ENCODE measurements at regions not wholly inside any gene's neighbourhood (a gene's known extent, or its start where the extent isn't known, plus 50 kb on each side); places are given as distances from the start of the nearest gene placed in this dataset.
"Not testable (repeated sequence)": the region's sequence is repeated elsewhere in the genome, so short reads cannot be mapped to it uniquely, and the experiment has no call there.

DNA sequence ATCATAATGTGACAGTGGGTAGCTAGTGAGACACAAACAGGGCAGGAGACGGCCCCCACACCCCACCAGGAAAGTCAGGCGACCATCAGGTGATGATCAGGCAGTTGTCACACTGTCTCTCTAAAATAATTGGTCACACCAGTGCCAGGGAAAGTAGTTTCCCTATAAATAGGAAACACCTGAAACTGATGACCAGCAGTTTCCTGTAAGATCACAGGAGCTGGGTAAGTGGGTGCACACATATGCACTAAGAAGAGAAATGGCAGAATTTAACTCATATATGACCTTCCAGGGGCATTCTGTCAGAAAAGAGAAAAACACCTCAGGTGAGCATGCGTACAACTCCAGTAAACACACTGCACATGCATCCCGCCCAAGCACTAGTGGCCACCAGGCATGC is 620.5 kb upstream of the GHITM start:
- Histone ChIP-seq H3K36me3 (no peaks in the 10 kb centered on the region), H3K9me3 (no peaks in the 10 kb centered on the region), H3K27ac (no peak overlapping the region), H3K4me1 (replicated peaks) (no peaks in the 10 kb centered on the region), H3K27me3 (replicated peaks; ENCODE audit: insufficient read depth) (no peaks in the 10 kb centered on the region), H3K4me3 (no peak overlapping the region)
- intact Hi-C loops (cut with DNase I): no loop called here
- TF ChIP-seq POLR2AphosphoS5 (IDR thresholded peaks at IDR 0.05): no peak
- no peak for TF ChIP-seq POLR2A (IDR thresholded peaks at IDR 0.05)
- TF ChIP-seq, protein P1, sequence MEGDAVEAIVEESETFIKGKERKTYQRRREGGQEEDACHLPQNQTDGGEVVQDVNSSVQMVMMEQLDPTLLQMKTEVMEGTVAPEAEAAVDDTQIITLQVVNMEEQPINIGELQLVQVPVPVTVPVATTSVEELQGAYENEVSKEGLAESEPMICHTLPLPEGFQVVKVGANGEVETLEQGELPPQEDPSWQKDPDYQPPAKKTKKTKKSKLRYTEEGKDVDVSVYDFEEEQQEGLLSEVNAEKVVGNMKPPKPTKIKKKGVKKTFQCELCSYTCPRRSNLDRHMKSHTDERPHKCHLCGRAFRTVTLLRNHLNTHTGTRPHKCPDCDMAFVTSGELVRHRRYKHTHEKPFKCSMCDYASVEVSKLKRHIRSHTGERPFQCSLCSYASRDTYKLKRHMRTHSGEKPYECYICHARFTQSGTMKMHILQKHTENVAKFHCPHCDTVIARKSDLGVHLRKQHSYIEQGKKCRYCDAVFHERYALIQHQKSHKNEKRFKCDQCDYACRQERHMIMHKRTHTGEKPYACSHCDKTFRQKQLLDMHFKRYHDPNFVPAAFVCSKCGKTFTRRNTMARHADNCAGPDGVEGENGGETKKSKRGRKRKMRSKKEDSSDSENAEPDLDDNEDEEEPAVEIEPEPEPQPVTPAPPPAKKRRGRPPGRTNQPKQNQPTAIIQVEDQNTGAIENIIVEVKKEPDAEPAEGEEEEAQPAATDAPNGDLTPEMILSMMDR (IDR thresholded peaks at IDR 0.05): no peak
- no peak for DNase-seq (ENCODE audit: low spot score)
- 94% methylated on average over 4 of the region's 4 CpGs for WGBS

DNA sequence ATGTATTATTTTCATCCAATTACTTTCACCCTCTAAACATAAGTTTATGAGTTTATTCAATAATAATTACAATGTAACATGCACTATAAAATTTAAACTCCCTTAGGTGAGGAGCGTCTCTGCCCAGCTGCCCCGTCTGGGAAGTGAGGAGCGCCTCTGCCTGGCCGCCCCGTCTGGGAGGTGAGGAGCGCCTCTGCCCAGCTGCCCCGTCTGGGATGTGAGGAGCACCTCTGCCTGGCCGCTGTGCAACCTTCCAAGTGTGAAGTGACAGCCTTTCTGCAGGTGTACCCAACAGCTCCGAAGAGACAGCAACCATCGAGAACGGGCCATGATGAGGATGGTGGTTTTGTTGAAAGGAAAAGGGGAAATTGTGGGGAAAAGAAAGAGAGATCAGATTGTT is 618.9 kb upstream of the GHITM start:
- H3K27me3 ChIP-seq (replicated peaks; ENCODE audit: insufficient read depth); H3K36me3 ChIP-seq; DNase-seq (ENCODE audit: low spot score); intact Hi-C loops (cut with DNase I); H3K9me3 ChIP-seq; H3K27ac ChIP-seq; H3K4me1 ChIP-seq (replicated peaks); H3K4me3 ChIP-seq: not testable (repeated sequence)
- 96% methylated on average over 11 of the region's 11 CpGs for WGBS

DNA sequence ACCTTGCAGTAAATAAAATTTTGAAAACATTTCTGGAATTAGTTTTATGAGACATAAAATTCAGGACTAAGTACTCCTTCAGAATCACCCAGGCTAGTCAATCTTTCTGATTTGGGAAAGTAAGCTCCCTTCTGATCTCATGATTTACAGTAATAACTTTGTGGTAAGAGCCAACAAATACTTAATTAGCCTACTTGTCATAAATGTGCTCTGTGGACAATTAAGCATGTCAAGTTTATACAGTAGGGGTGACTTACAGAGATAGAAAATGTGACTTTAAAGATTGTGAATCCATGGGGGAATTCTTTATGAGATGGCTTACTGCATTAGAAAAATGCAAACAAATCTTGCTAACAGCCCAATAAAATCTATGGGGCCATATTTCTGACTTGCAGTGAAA is 616.9 kb upstream of the GHITM start:
- no peak for DNase-seq (ENCODE audit: low spot score)
- Histone ChIP-seq H3K27me3 (replicated peaks; ENCODE audit: insufficient read depth) (no peaks in the 10 kb centered on the region), H3K9me3 (no peaks in the 10 kb centered on the region), H3K4me3 (no peak overlapping the region), H3K36me3 (no peaks in the 10 kb centered on the region), H3K27ac (no peak overlapping the region), H3K4me1 (replicated peaks) (no peaks in the 10 kb centered on the region)
- TF ChIP-seq POLR2AphosphoS5 (IDR thresholded peaks at IDR 0.05) (no peak), POLR2A (IDR thresholded peaks at IDR 0.05) (no peak)
- TF ChIP-seq, protein P1 (IDR thresholded peaks at IDR 0.05): no peak
- intact Hi-C loops (cut with DNase I): no loop called here

DNA sequence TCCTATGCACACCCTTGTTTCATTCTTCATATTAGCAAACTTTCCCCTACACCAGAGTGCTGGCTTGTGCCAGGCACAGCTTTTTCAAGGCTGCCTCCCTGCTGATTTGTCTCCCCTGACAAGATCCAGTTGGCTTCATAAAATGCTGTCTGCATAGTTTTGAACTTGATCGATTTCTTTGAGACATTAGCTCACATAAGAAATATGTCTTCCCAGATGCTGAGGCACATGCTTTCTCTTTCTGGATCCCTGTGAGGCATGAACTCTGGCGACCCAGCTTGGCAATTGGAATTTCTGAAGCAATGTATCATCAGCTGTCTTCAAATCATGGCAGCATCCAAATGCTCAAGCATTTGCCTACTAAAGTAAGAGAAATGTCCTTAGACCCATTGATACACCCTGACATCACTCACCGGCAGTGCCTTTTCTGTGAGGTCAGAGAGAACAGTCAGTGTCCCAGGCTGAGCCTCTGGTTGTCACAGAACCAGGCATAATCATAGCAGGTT is 616.4 kb upstream of the GHITM start:
- H3K36me3 ChIP-seq: no peaks in the 10 kb centered on the region
- no peak overlapping the region for H3K27ac ChIP-seq
- H3K4me3 ChIP-seq: no peak overlapping the region
- no peaks in the 10 kb centered on the region for H3K4me1 ChIP-seq (replicated peaks)
- no peaks in the 10 kb centered on the region for H3K27me3 ChIP-seq (replicated peaks; ENCODE audit: insufficient read depth)
- intact Hi-C loops (cut with DNase I): no loop called here
- DNase-seq (ENCODE audit: low spot score): no peak
- WGBS: 46% methylated on average over 3 of the region's 3 CpGs
- no peak for TF ChIP-seq POLR2A (IDR thresholded peaks at IDR 0.05)
- TF ChIP-seq POLR2AphosphoS5 (IDR thresholded peaks at IDR 0.05): no peak
- TF ChIP-seq, protein P1 (IDR thresholded peaks at IDR 0.05): no peak
- H3K9me3 ChIP-seq: no peaks in the 10 kb centered on the region

DNA sequence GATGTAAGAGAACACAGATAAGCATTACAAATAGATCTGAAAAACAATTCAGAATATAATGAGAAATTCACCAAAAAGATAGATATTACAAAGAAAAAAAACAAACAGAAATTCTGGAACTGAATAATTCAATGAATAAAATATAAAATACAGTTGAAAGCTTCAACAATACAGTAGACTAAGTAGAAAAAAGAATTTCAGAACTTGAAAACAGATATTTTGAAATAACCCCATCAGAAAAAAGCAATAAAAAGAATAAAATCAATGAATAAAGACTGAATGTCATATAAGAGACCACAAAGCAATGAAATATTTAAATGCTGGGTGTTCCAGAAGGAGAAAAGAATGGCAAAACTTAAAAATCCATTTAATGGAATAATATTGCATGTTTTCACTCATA is 611.4 kb upstream of the GHITM start:
- Histone ChIP-seq H3K4me1 (replicated peaks) (no peaks in the 10 kb centered on the region), H3K9me3 (no peaks in the 10 kb centered on the region), H3K27ac (no peak overlapping the region), H3K27me3 (replicated peaks; ENCODE audit: insufficient read depth) (no peaks in the 10 kb centered on the region), H3K4me3 (no peak overlapping the region), H3K36me3 (no peaks in the 10 kb centered on the region)
- TF ChIP-seq POLR2A (IDR thresholded peaks at IDR 0.05): no peak
- TF ChIP-seq, protein P1 (IDR thresholded peaks at IDR 0.05): no peak
- TF ChIP-seq POLR2AphosphoS5 (IDR thresholded peaks at IDR 0.05): no peak
- DNase-seq (ENCODE audit: low spot score): no peak
- intact Hi-C loops (cut with DNase I): no loop called here

Data from prostate gland (tissue), 2 donors.